Activated CD8-positive, alpha-beta memory T cell treated with anti-CD3 and anti-CD28 coated beads for 48 hours (primary cell): ENCODE measurements at regions not wholly inside any gene's neighbourhood (a gene's known extent, or its start where the extent isn't known, plus 50 kb on each side); places are given as distances from the start of the nearest gene placed in this dataset.

Experiments used
- DNase-seq, 3 experiments: peaks; one replicate each; pipeline ENCODE4 v3.0.0-alpha.2; 2020; ENCODE audit warnings: low read depth in 2 of 3, low spot score in 2 of 3

DNA sequence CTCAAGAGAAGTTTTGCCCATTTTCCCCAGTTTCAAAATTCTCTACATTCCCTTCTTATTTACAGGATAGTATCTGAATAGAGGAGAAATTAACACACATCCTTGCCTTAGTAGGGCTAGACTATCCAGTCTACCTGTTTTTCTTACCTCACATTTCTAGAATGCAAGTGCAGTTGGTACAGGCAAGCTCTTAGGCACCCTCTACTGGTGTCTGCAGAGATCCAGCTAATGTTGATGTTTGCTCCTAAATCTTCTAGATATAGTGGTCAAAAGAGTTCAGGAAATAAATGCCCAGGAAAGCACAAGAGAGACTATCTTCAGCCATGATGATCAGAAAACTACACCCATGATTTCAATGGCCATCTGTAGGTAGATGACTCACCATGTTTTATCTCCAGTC, 205.3 kb downstream of the HTR7 start:
- no peak for DNase-seq

DNA sequence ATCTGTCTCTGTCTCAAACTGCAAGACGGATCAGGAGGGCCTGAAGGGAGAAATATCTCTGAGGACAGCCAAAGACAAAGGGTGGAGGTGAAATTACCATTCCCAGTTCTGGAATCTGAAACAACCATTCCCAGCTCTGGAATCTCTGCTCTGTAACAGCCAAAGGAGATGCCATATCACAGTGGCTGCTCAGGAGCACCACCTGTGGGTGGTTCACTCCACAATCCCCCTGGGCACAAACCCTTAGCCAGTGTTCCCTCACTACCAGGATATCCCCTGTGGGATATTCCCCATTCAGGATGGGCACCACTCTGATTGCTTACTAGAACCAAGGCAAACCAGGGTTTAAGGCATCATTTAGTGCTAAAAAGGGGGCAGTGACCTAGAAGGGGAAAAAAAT, 199.0 kb downstream of the HTR7 start:
- no peak for DNase-seq

DNA sequence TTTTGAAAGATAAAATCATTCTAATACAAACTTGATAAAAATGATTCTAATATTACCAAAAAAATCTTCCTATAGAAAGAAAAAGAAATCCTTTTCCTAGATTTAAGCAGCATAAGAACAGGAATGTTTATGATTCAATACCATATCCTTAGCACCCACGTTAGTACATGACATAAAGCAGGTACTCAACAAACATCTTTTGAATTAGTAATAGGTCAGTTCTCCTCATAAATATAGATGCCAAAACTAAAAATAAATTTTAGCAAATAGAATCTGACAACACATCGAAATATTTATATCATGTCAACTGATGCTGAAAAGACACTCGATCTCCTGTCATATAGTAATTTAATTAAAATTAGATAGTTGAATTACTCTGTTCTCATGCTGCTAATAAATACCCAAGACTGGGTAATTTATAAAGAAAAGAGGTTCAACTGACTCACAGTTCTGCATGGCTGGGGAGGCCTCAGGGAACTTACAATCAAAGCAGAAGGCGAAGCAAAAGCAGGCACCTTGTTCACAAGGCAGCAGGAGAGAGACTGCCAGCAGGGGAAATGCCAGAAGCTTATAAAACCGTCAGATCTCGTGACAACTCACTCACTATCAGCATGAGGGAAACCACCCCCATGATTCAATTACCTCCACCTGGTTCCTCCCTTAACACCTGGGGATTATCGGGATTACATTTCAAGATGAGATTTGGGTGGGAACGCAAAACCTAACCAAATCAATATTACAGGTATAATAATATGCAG, 191.8 kb downstream of the HTR7 start:
- no peak for DNase-seq

DNA sequence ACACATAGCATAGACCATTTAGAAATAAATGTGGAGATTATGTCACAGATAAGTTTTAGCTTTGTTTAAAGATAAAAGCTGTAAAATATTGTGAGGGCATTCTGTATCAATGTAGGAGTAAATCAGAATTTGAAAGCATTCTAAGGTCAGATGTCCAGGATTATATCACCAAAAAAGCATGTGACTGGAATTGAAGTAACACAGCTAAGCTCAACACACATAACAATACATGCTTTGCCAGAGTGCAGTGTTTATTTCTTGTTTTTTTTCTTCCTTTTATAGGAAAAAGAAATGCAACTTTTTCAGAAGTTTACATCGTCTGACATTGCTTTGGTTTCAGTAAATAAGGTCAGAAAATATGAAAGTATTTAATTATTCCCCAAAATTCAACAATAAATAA, 183.4 kb downstream of the HTR7 start:
- DNase-seq = no peak

DNA sequence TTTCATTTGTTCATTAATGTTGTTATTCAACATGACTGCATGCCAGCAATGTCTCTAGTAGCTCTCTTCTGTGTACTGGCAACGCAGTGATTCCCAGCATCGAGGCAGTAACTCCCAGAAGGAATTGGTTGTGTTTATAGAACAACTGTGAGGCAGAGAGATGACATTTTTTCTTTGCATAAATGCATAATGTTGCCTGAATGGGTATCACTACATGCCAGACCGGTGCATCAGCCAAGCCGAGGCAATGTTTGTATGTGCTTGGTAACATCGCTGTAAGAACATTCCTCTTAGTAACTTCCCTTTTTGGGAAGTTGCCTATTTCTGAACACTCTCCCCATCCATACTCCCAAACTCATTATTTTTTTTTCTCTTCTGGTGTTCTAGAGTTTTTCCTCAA, 182.9 kb downstream of the HTR7 start:
- no peak for DNase-seq

DNA sequence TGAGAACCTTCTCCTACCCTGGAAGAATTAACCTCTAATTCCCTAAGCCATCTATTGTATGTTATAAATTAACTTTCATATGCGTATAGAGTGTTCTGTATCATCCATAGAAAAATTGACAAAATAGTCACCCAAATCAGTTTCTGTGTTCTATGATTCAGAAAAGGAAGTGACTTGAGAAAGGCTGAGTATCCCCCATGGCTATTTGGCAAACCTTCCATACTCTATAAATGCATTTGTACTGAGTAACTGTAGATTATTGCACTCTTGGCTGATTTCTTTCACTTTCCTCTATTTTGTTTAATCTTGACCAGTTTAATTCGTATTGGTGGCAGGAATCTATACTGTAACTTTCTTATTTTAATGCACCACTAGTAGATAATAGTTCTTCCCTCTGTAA, 182.2 kb downstream of the HTR7 start:
- DNase-seq = no peak
